Mucosa of rectum (tissue), 2 donors: ENCODE measurements at regions not wholly inside any gene's neighbourhood (a gene's known extent, or its start where the extent isn't known, plus 50 kb on each side); places are given as distances from the start of the nearest gene placed in this dataset.

Source experiments
- H3K27ac ChIP-seq, 2 donors: one replicate each; pipeline ENCODE4 v1.7.0; 2013; ENCODE audit warnings: inconsistent platforms in 2 of 2, low read depth in 2 of 2, low read length in 2 of 2
- H3K27me3 ChIP-seq, 2 donors: one replicate each; pipeline ENCODE4 v1.7.0; 2013; ENCODE audit warnings: low read length in 2 of 2; ENCODE audit not compliant: control insufficient read depth in 2 of 2, insufficient read depth in 2 of 2
- H3K36me3 ChIP-seq, 2 donors: one replicate each; pipeline ENCODE4 v1.7.0; 2013; ENCODE audit warnings: low read length in 2 of 2; ENCODE audit not compliant: control insufficient read depth in 2 of 2, insufficient read depth in 2 of 2
- H3K4me1 ChIP-seq, 2 donors: one replicate each; pipeline ENCODE4 v1.7.0; 2013; ENCODE audit warnings: low read length in 2 of 2, mild to moderate bottlenecking in 1 of 2; ENCODE audit not compliant: control insufficient read depth in 2 of 2, insufficient read depth in 2 of 2
- H3K4me3 ChIP-seq, 2 donors: one replicate each; pipeline ENCODE4 v1.7.0; 2013; ENCODE audit warnings: low read length in 2 of 2
- H3K9ac ChIP-seq, 2 donors: one replicate each; pipeline ENCODE4 v1.7.0; 2013; ENCODE audit warnings: low read length in 2 of 2, low read depth in 1 of 2, mild to moderate bottlenecking in 1 of 2
- H3K9me3 ChIP-seq, 2 donors: one replicate each; pipeline ENCODE4 v1.7.0; 2013; ENCODE audit warnings: low read length in 2 of 2; ENCODE audit not compliant: control insufficient read depth in 2 of 2
- donor health status: healthy.
- donor health status: Normal muscosa, but diverticular disease.

DNA sequence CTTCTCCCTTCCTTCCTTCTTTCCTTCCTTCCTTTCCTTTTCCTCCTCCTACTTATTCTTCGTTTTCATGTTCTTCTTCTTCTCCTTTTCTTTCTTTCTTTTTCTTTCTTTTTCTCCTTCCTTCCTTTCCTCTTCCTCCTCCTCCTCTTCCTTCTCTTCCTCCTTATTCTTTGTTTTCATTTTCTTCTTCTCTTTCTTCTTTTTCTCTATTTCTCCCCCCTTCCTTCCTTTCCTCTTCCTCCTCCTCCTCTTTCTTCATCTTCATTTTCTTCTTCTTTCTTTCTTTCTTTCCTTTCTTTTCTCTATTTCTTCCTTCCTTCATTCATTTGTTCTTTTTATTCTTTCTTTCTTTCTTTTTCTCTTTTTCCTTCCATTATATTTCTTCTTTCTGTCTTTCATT lies 671.6 kb downstream of the IQCM start:
- Histone ChIP-seq H3K4me3 (no peak overlapping the region), H3K4me1 (peaks cover 0 to 5% of the 10 kb centered on the region in 2 donors), H3K27ac (no peak overlapping the region), H3K9ac (no peak overlapping the region), H3K9me3 (no peaks in the 10 kb centered on the region), H3K36me3 (no peaks in the 10 kb centered on the region), H3K27me3 (no peaks in the 10 kb centered on the region)

DNA sequence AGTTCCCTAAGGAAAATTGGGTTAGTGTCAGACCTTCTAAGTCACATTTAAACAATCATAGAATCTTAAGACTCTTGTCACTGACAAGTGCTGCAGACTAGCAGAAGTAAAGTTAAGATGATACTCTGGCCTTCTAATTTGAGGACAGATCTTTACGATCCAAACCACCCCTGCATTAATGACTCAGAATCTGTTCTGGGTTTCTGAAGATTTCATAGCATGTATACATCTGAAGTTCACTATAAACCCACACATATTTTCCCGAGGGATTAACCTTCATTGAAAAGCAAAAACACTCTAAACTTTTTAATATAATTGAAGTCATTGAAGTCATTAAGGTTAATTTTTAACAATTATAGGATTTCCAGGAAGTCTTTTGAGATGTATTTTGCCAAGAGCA lies 674.3 kb downstream of the IQCM start:
- no peaks in the 10 kb centered on the region for H3K36me3 ChIP-seq
- H3K27ac ChIP-seq, result no peak overlapping the region
- no peaks in the 10 kb centered on the region for H3K9me3 ChIP-seq
- H3K4me1 ChIP-seq, result peaks cover 0 to 5% of the 10 kb centered on the region in 2 donors
- no peak overlapping the region for H3K4me3 ChIP-seq
- H3K9ac ChIP-seq, result no peak overlapping the region
- H3K27me3 ChIP-seq, result no peaks in the 10 kb centered on the region

DNA sequence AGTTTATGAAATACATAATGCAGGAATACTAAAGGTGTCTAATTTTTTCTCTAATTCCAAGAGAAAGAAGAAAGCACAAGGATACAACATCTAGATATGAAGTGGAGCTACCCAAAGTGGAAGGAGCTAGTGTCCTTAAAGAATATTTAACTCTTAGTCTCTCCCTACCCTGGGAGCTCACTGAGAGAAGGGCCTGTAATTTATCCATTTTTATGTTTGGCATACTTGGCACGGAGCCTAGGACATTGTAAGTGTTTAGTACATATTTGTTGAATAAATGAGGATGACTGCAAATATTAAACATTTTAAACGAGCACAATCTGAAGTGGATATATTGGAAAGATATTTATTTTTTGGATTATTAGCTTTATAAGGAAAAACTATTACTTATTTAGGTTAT lies 674.8 kb downstream of the IQCM start:
- H3K27ac ChIP-seq, result no peak overlapping the region
- H3K36me3 ChIP-seq, result no peaks in the 10 kb centered on the region
- no peak overlapping the region for H3K9ac ChIP-seq
- no peaks in the 10 kb centered on the region for H3K9me3 ChIP-seq
- H3K4me3 ChIP-seq, result no peak overlapping the region
- H3K27me3 ChIP-seq, result no peaks in the 10 kb centered on the region
- H3K4me1 ChIP-seq, result peaks cover 0 to 5% of the 10 kb centered on the region in 2 donors

DNA sequence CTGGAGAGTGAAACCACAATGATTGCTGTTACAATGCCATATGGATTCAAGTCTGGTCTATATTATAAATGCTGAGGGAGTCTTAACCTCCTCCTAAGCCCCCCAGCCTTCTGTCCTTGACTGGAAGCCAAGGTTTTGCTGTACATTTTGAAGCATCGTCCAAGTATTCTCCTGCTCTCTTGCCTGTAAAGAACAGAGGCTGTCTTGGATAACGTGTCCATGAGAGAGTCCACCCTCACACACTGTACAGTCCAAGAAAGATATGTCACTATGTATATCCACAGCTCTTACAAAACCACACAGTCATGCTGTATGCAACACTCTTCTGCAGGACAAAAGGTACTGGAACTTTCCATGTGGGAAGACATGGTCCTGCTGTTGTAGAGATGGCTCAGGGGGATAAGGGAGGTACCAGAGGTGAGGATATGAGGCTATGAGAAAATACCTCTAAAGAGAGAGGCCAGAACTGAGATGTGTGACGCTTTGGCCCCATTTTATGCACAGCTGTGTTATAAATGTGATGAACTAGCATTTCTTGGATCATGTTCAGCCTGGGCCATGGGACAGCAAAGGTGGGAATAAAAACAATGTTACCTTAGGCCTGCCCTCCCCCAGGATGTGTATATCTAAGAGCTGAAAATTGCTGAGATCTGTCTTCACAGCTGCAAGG lies 678.6 kb downstream of the IQCM start:
- no peaks in the 10 kb centered on the region for H3K9me3 ChIP-seq
- peaks cover 0 to 5% of the 10 kb centered on the region in 2 donors for H3K4me1 ChIP-seq
- H3K36me3 ChIP-seq, result no peaks in the 10 kb centered on the region
- no peak overlapping the region for H3K27ac ChIP-seq
- no peak overlapping the region for H3K9ac ChIP-seq
- no peaks in the 10 kb centered on the region for H3K27me3 ChIP-seq
- no peak overlapping the region for H3K4me3 ChIP-seq

DNA sequence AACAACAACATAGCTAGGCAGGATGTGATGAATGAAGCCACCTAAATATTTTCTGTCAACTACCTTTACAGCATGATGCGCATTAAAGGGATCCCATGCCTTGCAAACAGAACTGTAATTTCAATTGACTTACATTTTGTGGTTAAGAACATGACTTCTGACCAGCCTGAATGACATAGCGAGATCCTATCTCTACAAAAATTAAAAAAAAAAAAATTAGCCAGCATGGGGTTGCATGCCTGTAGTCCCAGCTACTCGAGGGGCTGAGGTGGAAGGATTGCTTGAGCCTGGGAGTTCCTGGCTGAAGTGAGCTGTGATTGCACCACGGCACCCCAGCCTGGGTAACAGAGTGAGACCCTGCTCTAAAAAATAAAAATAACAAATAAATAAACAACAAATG lies 680.6 kb downstream of the IQCM start:
- Histone ChIP-seq H3K9me3 (no peaks in the 10 kb centered on the region), H3K4me3 (no peak overlapping the region), H3K27ac (no peak overlapping the region), H3K9ac (no peak overlapping the region), H3K4me1 (no peaks in the 10 kb centered on the region), H3K36me3 (no peaks in the 10 kb centered on the region), H3K27me3 (no peaks in the 10 kb centered on the region)

DNA sequence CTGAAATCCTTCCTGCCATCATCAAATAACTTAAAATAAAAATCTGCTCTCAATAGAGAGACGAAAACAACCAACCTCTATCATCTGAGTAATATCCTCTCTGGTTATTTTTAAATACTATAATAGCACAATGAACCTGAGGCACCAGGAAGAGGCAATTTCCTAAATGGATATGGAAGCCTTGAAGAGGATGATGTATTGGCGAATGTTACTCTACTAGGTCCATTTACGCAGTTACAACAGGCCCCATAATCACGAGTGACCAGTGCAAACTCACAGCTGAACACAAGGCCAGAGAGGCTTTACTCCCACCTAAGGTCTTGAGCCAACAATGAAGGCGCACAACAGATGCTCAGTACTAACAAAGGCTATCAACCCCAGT lies 678.8 kb upstream of the NR3C2 start:
- no peaks in the 10 kb centered on the region for H3K4me1 ChIP-seq
- no peaks in the 10 kb centered on the region for H3K9me3 ChIP-seq
- H3K36me3 ChIP-seq, result no peaks in the 10 kb centered on the region
- no peak overlapping the region for H3K4me3 ChIP-seq
- no peaks in the 10 kb centered on the region for H3K27me3 ChIP-seq
- no peak overlapping the region for H3K9ac ChIP-seq
- no peak overlapping the region for H3K27ac ChIP-seq

DNA sequence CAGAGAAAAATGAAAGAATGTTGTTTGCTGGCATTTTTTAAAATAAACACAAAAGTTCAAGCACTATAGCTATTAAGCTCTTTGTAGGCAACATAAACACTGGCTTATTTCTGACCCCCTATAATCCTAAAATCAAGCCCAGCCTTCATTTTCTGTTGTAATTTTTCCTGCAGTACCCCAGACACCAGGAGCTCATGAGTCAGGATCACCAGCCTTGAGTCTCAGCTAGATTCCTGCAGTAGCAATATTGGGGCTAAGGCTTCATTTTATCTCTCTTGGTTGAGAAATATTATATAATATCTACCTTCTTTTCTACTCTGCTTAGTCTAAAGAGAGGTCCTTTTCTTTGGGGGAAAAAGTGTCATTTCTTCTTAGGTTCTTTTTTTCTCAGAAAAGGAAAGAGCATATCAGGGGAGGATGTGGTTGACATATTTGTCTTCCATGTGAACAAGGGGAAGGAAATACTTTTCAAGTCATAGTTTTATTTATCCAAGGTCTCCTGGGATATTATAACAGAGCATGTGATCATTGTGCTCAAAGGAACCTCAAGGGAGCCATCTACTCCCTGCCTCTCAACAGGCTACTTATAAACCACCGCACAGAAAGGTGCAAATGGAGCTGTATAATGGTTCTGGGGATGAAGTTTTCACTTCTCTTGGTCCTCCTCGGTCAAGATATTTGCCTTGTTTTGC lies 678.3 kb upstream of the NR3C2 start:
- Histone ChIP-seq H3K4me3 (no peak overlapping the region), H3K27me3 (no peaks in the 10 kb centered on the region), H3K27ac (no peak overlapping the region), H3K9me3 (peaks cover 0 to under 1% of the 10 kb centered on the region in 2 donors), H3K9ac (no peak overlapping the region), H3K4me1 (no peaks in the 10 kb centered on the region), H3K36me3 (no peaks in the 10 kb centered on the region)

DNA sequence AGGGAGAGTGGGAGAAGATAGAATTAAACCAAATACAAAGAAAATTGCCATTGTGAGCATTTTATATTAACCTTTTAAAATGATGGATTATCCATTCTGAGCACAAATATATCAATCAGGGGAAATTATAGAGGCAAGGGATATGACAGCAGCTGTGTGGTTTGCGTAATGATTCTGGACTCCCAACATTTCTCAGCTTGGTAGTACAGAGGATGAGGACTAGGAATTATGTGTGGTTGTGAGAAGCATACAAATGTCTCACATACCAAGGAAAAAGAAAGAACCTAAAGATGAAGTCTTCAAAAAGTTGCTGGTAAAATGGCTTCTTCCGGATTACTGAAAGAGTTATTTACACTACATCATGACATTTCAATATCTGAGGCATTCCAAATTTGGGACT lies 674.6 kb upstream of the NR3C2 start:
- Histone ChIP-seq H3K4me3 (no peak overlapping the region), H3K9me3 (peaks cover 0 to 2% of the 10 kb centered on the region in 2 donors)

DNA sequence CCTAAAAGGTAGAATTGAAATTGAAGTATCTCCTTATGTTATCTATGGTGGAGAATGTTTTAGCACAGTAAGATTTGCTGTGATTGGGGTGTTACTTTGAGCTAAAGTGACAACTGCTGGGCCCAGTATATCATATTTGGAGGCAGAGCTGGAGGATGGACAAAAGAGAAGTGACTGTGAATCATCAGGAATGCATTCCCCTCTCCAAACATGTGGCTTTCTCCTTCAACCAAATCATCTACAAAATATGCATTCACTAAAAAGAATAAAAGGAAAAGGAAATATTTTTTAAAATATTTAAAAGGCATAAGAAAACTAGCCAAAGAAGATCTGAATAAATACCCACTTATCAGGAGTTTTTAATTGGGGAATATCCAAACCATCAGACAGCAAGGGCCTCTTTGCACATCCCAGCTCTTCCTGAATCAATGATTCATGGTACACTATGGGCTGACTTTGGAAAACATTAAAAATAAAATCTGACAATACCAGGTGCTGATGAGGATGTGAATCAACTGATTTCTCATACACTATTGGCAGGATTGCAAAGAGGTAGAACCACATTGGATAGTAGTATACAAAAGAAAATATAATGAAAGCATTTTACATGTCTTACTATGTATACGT lies 671.7 kb upstream of the NR3C2 start:
- Histone ChIP-seq H3K9ac (no peak overlapping the region), H3K27me3 (no peaks in the 10 kb centered on the region), H3K4me3 (no peak overlapping the region), H3K9me3 (peaks cover 0 to 2% of the 10 kb centered on the region in 2 donors), H3K4me1 (peaks cover 0 to 3% of the 10 kb centered on the region in 2 donors), H3K27ac (no peak overlapping the region), H3K36me3 (no peaks in the 10 kb centered on the region)

More for the DNA sequence above, 674.6 kb upstream of the NR3C2 start:
- Histone ChIP-seq H3K4me1 (no peaks in the 10 kb centered on the region), H3K9ac (no peak overlapping the region), H3K27me3 (no peaks in the 10 kb centered on the region), H3K27ac (no peak overlapping the region), H3K36me3 (no peaks in the 10 kb centered on the region)

DNA sequence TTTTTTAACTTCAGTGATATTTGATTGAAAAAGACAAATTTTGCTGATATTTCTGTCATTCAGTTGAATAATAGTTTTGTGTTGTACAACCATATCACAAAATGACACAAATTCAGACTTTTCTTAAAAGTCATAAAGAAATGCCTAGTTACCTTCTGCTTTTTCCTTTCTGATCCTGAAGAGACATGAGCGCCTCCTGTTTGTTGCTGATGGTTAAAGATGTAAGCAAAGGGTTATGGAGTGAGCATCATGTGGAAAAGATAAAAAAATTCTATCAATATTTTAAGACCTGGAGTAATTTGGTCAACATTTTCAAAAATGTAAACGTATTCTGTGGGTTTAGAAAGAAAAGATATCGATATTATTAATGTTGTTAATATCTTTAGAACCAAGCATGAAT lies 669.9 kb upstream of the NR3C2 start:
- no peak overlapping the region for H3K4me3 ChIP-seq
- no peaks in the 10 kb centered on the region for H3K36me3 ChIP-seq
- no peak overlapping the region for H3K27ac ChIP-seq
- H3K9me3 ChIP-seq, result peaks cover 0 to 2% of the 10 kb centered on the region in 2 donors
- H3K9ac ChIP-seq, result no peak overlapping the region
- peaks cover 0 to 3% of the 10 kb centered on the region in 2 donors for H3K4me1 ChIP-seq
- H3K27me3 ChIP-seq, result no peaks in the 10 kb centered on the region
